ENCODE measurements at regions not wholly inside any gene's neighbourhood (a gene's known extent, or its start where the extent isn't known, plus 50 kb on each side); places are given as distances from the start of the nearest gene placed in this dataset.

GRCh38 chr20:7760247-7761031 lies 179.8 kb downstream of the HAO1 start:
- TF ChIP-seq CTCF (IDR thresholded peaks at IDR 0.05) = no peak
- peaks cover 4% of the 10 kb centered on the region for H3K9me3 Mint-ChIP-seq (ENCODE audit: low read depth)
- H3K27me3 Mint-ChIP-seq (ENCODE audit: low read depth) = no peaks in the 10 kb centered on the region
- no peak overlapping the region for H3K27ac Mint-ChIP-seq (ENCODE audit: unreplicated experiment)
- no peaks in the 10 kb centered on the region for H3K4me1 Mint-ChIP-seq (ENCODE audit: low read depth)
- no peaks in the 10 kb centered on the region for H3K36me3 Mint-ChIP-seq (ENCODE audit: low read depth)
- H3K4me3 Mint-ChIP-seq (ENCODE audit: unreplicated experiment) = no peak overlapping the region
- no peak for DNase-seq (ENCODE audit: low spot score)

- H3K4me1 Mint-ChIP-seq (ENCODE audit: low read depth) = no peaks in the 10 kb centered on the region
- DNase-seq (ENCODE audit: low spot score) = no peak
- H3K4me3 Mint-ChIP-seq (ENCODE audit: unreplicated experiment) = no peak overlapping the region
Observed at GRCh38 chr20:7765221-7765620, 175.0 kb downstream of the HAO1 start.

GRCh38 chr20:7770046-7770445 lies 170.2 kb downstream of the HAO1 start:
- no peaks in the 10 kb centered on the region for H3K4me1 Mint-ChIP-seq (ENCODE audit: low read depth)
- H3K4me3 Mint-ChIP-seq (ENCODE audit: unreplicated experiment) = no peak overlapping the region
- no peak for TF ChIP-seq CTCF (IDR thresholded peaks at IDR 0.05)
- H3K27me3 Mint-ChIP-seq (ENCODE audit: low read depth) = peaks cover 6% of the 10 kb centered on the region
- H3K36me3 Mint-ChIP-seq (ENCODE audit: low read depth) = no peaks in the 10 kb centered on the region
- no peak overlapping the region for H3K27ac Mint-ChIP-seq (ENCODE audit: unreplicated experiment)
- H3K9me3 Mint-ChIP-seq (ENCODE audit: low read depth) = peaks cover 3% of the 10 kb centered on the region
- DNase-seq (ENCODE audit: low spot score) = no peak

More at GRCh38 chr20:7765221-7765620, 175.0 kb downstream of the HAO1 start:
- no peaks in the 10 kb centered on the region for H3K36me3 Mint-ChIP-seq (ENCODE audit: low read depth)
- no peak for TF ChIP-seq CTCF (IDR thresholded peaks at IDR 0.05)
- H3K27me3 Mint-ChIP-seq (ENCODE audit: low read depth) = peaks cover 6% of the 10 kb centered on the region
- no peak overlapping the region for H3K27ac Mint-ChIP-seq (ENCODE audit: unreplicated experiment)
- H3K9me3 Mint-ChIP-seq (ENCODE audit: low read depth) = peaks cover 3% of the 10 kb centered on the region

- TF ChIP-seq CTCF (IDR thresholded peaks at IDR 0.05) = no peak
- no peak overlapping the region for H3K27ac Mint-ChIP-seq (ENCODE audit: unreplicated experiment)
- DNase-seq (ENCODE audit: low spot score) = no peak
- no peaks in the 10 kb centered on the region for H3K36me3 Mint-ChIP-seq (ENCODE audit: low read depth)
- H3K4me1 Mint-ChIP-seq (ENCODE audit: low read depth) = no peaks in the 10 kb centered on the region
- H3K9me3 Mint-ChIP-seq (ENCODE audit: low read depth) = peaks cover 3% of the 10 kb centered on the region
- H3K27me3 Mint-ChIP-seq (ENCODE audit: low read depth) = peaks cover 6% of the 10 kb centered on the region
- no peak overlapping the region for H3K4me3 Mint-ChIP-seq (ENCODE audit: unreplicated experiment)
Observed at GRCh38 chr20:7770578-7770977, 169.7 kb downstream of the HAO1 start.

- H3K27ac Mint-ChIP-seq (ENCODE audit: unreplicated experiment) = no peak overlapping the region
- H3K4me3 Mint-ChIP-seq (ENCODE audit: unreplicated experiment) = no peak overlapping the region
- no peak for DNase-seq (ENCODE audit: low spot score)
- H3K36me3 Mint-ChIP-seq (ENCODE audit: low read depth) = no peaks in the 10 kb centered on the region
- peaks cover 4% of the 10 kb centered on the region for H3K9me3 Mint-ChIP-seq (ENCODE audit: low read depth)
- H3K4me1 Mint-ChIP-seq (ENCODE audit: low read depth) = no peaks in the 10 kb centered on the region
- TF ChIP-seq CTCF (IDR thresholded peaks at IDR 0.05) = no peak
- peaks cover 1% of the 10 kb centered on the region for H3K27me3 Mint-ChIP-seq (ENCODE audit: low read depth)
Observed at GRCh38 chr20:7772371-7772770, 167.9 kb downstream of the HAO1 start.
